ENCODE measurements at regions not wholly inside any gene's neighbourhood (a gene's known extent, or its start where the extent isn't known, plus 50 kb on each side); places are given as distances from the start of the nearest gene placed in this dataset.

DNA sequence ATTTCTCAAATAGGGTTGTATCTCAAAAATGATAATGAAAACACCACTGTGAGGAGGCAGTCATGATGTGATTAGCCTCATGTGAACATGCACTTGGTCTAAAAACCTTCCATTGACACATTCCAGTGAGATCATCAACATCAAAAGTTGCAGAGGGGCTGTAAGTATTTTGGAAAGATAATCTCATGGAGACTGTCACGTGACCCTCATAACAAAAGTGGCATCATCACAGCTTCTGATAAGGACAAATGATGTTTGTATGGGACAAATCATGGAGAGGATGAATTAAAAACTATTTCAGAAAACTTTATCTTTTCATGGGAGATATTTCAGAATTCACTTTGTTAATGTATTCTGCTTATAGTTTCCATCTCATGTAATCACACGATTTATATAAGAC is 203.1 kb upstream of the NDN start:
- Mint-ChIP-seq H3K27me3 (ENCODE audit: unreplicated experiment) (no peaks in the 10 kb centered on the region), H3K4me1 (ENCODE audit: low read depth, unreplicated experiment) (no peaks in the 10 kb centered on the region), H3K4me3 (ENCODE audit: low read depth, unreplicated experiment) (no peak overlapping the region), H3K27ac (ENCODE audit: unreplicated experiment) (no peak overlapping the region), H3K9me3 (ENCODE audit: low read depth, unreplicated experiment) (peaks cover 6% of the 10 kb centered on the region), H3K36me3 (ENCODE audit: insufficient read depth, unreplicated experiment) (no peaks in the 10 kb centered on the region)
- intact Hi-C loops (cut with micrococcal nuclease; ENCODE audit: unreplicated experiment): no loop called here
- BruUV-seq (replicated peaks): no TSS peak
- CTCF ChIA-PET: no interaction called here
- DNase-seq: no peak
- TF ChIP-seq, protein P1, sequence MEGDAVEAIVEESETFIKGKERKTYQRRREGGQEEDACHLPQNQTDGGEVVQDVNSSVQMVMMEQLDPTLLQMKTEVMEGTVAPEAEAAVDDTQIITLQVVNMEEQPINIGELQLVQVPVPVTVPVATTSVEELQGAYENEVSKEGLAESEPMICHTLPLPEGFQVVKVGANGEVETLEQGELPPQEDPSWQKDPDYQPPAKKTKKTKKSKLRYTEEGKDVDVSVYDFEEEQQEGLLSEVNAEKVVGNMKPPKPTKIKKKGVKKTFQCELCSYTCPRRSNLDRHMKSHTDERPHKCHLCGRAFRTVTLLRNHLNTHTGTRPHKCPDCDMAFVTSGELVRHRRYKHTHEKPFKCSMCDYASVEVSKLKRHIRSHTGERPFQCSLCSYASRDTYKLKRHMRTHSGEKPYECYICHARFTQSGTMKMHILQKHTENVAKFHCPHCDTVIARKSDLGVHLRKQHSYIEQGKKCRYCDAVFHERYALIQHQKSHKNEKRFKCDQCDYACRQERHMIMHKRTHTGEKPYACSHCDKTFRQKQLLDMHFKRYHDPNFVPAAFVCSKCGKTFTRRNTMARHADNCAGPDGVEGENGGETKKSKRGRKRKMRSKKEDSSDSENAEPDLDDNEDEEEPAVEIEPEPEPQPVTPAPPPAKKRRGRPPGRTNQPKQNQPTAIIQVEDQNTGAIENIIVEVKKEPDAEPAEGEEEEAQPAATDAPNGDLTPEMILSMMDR (IDR thresholded peaks at IDR 0.05; ENCODE audit: unreplicated experiment): no peak

DNA sequence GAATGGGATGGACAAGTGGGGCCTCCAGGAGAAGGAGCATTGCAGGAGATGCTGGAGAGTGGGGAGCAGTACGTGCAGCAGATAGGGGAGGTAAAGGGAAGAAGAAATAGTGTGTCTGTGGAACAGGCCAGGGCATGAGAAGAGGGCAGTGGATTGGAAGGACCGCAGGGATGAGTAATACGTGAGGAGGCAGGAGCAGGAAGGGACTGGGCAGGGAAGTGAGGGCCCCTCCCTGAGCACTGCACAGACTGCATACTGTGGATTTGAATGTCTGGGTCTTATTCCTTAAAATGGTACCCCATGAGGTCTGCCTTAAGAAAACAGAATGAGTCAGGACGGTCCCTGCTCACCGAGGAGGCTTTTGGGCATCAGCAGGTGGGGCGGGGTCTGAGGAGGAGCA is 210.0 kb upstream of the NDN start:
- Mint-ChIP-seq H3K36me3 (ENCODE audit: insufficient read depth, unreplicated experiment) (no peaks in the 10 kb centered on the region), H3K9me3 (ENCODE audit: low read depth, unreplicated experiment) (no peaks in the 10 kb centered on the region), H3K4me3 (ENCODE audit: low read depth, unreplicated experiment) (no peak overlapping the region), H3K4me1 (ENCODE audit: low read depth, unreplicated experiment) (no peaks in the 10 kb centered on the region), H3K27ac (ENCODE audit: unreplicated experiment) (no peak overlapping the region), H3K27me3 (ENCODE audit: unreplicated experiment) (no peaks in the 10 kb centered on the region)
- intact Hi-C loops (cut with micrococcal nuclease; ENCODE audit: unreplicated experiment): no loop called here
- BruUV-seq (replicated peaks): no TSS peak
- no peak for DNase-seq
- TF ChIP-seq, protein P1 (IDR thresholded peaks at IDR 0.05; ENCODE audit: unreplicated experiment): no peak
- CTCF ChIA-PET: no interaction called here

DNA sequence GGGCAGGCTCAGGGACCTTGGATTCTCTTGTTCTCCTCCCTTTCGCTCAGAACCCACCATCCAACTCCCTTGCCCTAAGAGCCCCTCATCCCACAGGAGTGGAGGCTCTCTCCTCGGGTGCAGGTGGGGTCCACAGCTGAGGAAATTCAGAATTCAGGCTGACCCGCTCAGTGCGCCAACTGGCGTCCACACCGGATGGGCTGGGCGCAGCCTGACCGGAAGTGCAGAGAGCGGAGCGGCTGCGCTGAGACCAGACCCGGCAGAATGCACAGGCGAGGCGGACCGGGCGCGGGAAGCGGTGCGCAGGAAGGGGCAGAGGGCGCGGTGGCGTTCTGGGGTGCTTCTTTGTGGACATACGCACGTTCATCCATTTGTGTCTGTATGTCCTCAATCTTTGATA is 210.4 kb upstream of the NDN start:
- CTCF ChIA-PET: no interaction called here
- H3K27ac Mint-ChIP-seq (ENCODE audit: unreplicated experiment): no peak overlapping the region
- BruUV-seq (replicated peaks): no TSS peak

DNA sequence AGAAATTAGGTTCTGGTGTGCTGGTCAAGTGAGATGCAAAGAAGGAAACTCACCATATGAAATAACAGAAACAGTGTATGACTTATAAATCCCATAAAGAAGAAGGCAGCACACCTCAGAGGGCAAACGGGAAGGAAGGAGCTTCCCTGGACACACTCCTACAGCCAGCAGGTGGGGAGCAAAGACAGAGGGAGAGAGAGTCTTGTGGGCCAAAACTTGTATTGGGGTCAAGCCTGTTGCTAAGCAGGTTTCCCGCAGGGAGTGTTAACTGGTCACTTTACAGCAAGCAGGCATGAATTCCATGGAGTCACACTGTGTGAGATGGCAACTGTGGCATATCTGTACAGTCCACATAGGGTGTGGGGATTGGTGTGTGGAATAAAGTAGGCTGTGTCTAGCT is 222.9 kb upstream of the NDN start:
- no peak for DNase-seq
- CTCF ChIA-PET: no interaction called here
- no peak overlapping the region for H3K4me3 Mint-ChIP-seq (ENCODE audit: low read depth, unreplicated experiment)
- TF ChIP-seq, protein P1 (IDR thresholded peaks at IDR 0.05; ENCODE audit: unreplicated experiment): no peak
- no peaks in the 10 kb centered on the region for H3K27me3 Mint-ChIP-seq (ENCODE audit: unreplicated experiment)
- intact Hi-C loops (cut with micrococcal nuclease; ENCODE audit: unreplicated experiment): no loop called here
- peaks cover 3% of the 10 kb centered on the region for H3K9me3 Mint-ChIP-seq (ENCODE audit: low read depth, unreplicated experiment)
- H3K27ac Mint-ChIP-seq (ENCODE audit: unreplicated experiment): no peak overlapping the region
- BruUV-seq (replicated peaks): no TSS peak
- H3K36me3 Mint-ChIP-seq (ENCODE audit: insufficient read depth, unreplicated experiment): no peaks in the 10 kb centered on the region
- H3K4me1 Mint-ChIP-seq (ENCODE audit: low read depth, unreplicated experiment): no peaks in the 10 kb centered on the region

More for the DNA sequence above, 210.4 kb upstream of the NDN start:
- Mint-ChIP-seq H3K36me3 (ENCODE audit: insufficient read depth, unreplicated experiment) (no peaks in the 10 kb centered on the region), H3K4me1 (ENCODE audit: low read depth, unreplicated experiment) (no peaks in the 10 kb centered on the region), H3K9me3 (ENCODE audit: low read depth, unreplicated experiment) (no peaks in the 10 kb centered on the region), H3K27me3 (ENCODE audit: unreplicated experiment) (no peaks in the 10 kb centered on the region), H3K4me3 (ENCODE audit: low read depth, unreplicated experiment) (no peak overlapping the region)
- TF ChIP-seq, protein P1 (IDR thresholded peaks at IDR 0.05; ENCODE audit: unreplicated experiment): no peak
- intact Hi-C loops (cut with micrococcal nuclease; ENCODE audit: unreplicated experiment): no loop called here
- no peak for DNase-seq

DNA sequence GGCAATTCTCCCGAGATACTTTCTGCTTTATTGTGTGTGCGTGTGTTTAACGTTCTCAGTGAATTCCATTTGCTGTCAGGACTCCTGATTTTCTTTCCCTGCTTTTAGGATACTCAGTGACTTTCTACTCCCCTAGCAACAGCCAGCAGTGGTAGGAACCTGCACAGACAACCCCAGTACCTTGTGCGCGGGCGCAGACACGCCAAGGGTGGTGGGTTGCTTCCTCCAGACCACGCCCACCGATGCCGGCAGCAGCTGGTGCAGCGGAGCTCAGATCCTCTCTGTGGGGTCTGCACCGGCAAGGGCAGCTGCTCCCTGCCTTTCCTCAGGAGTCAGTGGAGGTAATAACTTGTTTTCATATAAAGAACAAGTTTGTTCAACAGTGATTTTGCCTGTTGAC is 225.1 kb upstream of the NDN start:
- H3K36me3 Mint-ChIP-seq (ENCODE audit: insufficient read depth, unreplicated experiment): no peaks in the 10 kb centered on the region
- intact Hi-C loops (cut with micrococcal nuclease; ENCODE audit: unreplicated experiment): no loop called here
- no peaks in the 10 kb centered on the region for H3K27me3 Mint-ChIP-seq (ENCODE audit: unreplicated experiment)
- BruUV-seq (replicated peaks): no TSS peak
- CTCF ChIA-PET: no interaction called here
- H3K27ac Mint-ChIP-seq (ENCODE audit: unreplicated experiment): no peak overlapping the region
- H3K4me1 Mint-ChIP-seq (ENCODE audit: low read depth, unreplicated experiment): no peaks in the 10 kb centered on the region
- DNase-seq: no peak
- H3K4me3 Mint-ChIP-seq (ENCODE audit: low read depth, unreplicated experiment): no peak overlapping the region
- TF ChIP-seq, protein P1 (IDR thresholded peaks at IDR 0.05; ENCODE audit: unreplicated experiment): no peak
- peaks cover 3% of the 10 kb centered on the region for H3K9me3 Mint-ChIP-seq (ENCODE audit: low read depth, unreplicated experiment)

All from Calu3 (cell line).